Neuron (in vitro differentiated cells): ENCODE measurements at regions not wholly inside any gene's neighbourhood (a gene's known extent, or its start where the extent isn't known, plus 50 kb on each side); places are given as distances from the start of the nearest gene placed in this dataset.

Experiments used
- H2AFZ ChIP-seq: one replicate; pipeline ENCODE4 v1.6.1; 2013; ENCODE audit warnings: low read depth, mild to moderate bottlenecking, inconsistent platforms, low read length, moderate library complexity
- H3K27me3 ChIP-seq: one replicate; pipeline ENCODE4 v1.6.1; 2013; ENCODE audit warnings: low read length; ENCODE audit not compliant: insufficient read depth
- H3K36me3 ChIP-seq: one replicate; pipeline ENCODE4 v1.6.1; 2013; ENCODE audit warnings: low read length; ENCODE audit not compliant: insufficient read depth
- H3K4me1 ChIP-seq: one replicate; pipeline ENCODE4 v1.6.1; 2013; ENCODE audit warnings: low read length; ENCODE audit not compliant: insufficient read depth
- H3K4me3 ChIP-seq: 2 replicates; pipeline ENCODE4 v1.5.1; 2013; ENCODE audit warnings: mild to moderate bottlenecking, low read length, moderate library complexity
- H3K9me3 ChIP-seq: one replicate; pipeline ENCODE4 v1.6.1; 2013; ENCODE audit warnings: low read length

DNA sequence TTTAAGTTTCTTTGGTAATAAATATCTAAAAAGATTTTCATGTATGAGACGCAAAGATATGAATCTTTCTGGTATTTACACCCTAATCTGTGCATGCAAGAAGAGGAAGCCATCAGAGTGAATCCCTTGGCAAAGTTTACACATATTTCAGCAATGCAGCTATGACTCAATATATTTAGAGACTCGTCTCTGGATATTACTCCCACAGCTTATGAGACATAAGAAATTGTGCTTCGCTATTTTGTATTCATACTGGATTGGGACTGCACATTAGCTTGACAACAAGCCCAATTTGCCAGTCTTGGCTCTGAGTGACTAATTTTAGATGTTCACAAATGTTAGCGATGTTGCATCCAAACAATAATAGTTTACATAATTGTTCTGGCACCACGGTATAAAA is 532.0 kb downstream of the CDH11 start:
- Histone ChIP-seq H3K4me3 (no peak overlapping the region), H3K27me3 (no peaks in the 10 kb centered on the region), H3K36me3 (no peaks in the 10 kb centered on the region), H2AFZ (no peak overlapping the region), H3K9me3 (no peaks in the 10 kb centered on the region), H3K4me1 (peaks cover 6% of the 10 kb centered on the region)

DNA sequence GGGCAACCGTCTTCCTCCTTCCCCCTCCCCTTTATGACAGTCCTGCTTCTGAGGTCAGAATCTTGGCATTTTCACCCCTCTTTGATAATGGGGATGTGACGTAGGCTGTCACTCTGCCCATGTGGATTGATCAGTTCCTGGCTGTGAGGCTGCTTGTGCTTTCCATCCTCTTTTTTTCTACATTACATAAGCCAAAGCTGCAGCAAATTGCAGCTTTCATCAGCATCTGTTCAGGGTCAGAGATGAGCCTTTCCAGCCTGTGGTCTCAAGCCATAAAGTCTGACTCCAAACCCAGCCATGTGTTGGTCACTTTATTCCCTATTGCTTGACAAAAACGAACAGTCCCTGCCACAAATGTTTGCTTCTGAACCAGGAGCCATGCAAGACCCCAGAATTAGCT is 535.1 kb downstream of the CDH11 start:
- peaks cover 6% of the 10 kb centered on the region for H3K4me1 ChIP-seq
- no peaks in the 10 kb centered on the region for H3K36me3 ChIP-seq
- H3K9me3 ChIP-seq = no peaks in the 10 kb centered on the region
- peak overlapping the region; percentile 58 for H2AFZ ChIP-seq
- H3K4me3 ChIP-seq = no peak overlapping the region
- H3K27me3 ChIP-seq = no peaks in the 10 kb centered on the region

DNA sequence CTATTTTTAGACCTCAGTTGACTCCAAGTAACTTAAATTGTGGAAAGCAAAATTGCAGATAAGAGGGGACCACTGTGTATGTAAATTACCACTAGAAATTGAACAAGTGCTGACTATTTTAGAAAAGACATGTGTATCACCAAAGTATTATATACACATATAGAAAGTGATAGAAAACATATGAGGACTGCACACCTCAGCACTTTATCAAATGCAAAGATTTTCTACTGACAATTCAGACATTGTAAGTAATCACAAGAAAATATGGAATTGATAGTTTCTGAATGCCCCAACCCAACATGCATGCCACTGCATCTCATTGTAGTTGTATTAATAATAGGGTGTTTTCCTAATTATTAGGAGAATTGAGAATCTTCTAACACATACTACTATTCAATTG is 536.5 kb downstream of the CDH11 start:
- Histone ChIP-seq H2AFZ (no peak overlapping the region), H3K36me3 (no peaks in the 10 kb centered on the region), H3K27me3 (no peaks in the 10 kb centered on the region), H3K4me3 (no peak overlapping the region), H3K9me3 (no peaks in the 10 kb centered on the region), H3K4me1 (peaks cover 6% of the 10 kb centered on the region)

DNA sequence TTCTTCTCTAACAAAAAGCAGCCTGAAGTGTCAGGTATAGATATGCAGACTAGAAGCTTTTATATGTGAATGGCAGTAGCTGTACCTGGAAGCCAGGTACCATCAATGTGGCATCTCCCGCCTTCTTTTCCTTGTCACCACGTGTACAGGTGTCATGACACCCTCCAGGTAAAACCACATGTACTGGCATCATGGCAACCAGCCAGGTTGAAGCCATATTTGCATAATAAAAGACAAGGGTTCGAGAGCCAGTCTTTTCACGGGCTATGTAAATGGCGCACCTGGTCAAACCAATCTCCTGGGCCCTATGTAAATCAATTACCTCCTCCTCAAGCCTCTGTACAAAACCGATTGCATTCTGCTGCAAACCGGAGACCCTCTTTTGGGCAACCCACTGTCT is 541.3 kb downstream of the CDH11 start:
- Histone ChIP-seq H3K9me3 (no peaks in the 10 kb centered on the region), H3K27me3 (no peaks in the 10 kb centered on the region), H3K4me3 (no peak overlapping the region), H3K4me1 (no peaks in the 10 kb centered on the region), H2AFZ (no peak overlapping the region), H3K36me3 (no peaks in the 10 kb centered on the region)

DNA sequence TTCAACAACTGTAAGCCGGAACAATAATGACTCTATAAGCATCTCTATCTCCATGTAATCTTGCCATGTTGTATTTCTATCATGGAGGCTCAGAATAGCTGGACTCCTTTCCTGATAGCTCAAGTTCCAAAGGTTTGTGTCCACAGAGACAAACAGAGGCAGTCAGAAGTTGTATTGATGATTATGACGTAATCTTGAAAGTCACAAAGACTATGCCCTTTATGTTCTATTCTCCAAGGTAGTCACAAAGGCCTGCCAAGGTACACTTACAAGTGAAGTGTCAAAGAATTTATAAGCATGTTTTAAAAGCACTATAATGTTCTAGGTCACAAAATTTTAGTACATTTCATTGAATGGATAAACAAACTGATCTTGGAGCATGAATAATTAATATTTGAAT is 542.2 kb downstream of the CDH11 start:
- no peaks in the 10 kb centered on the region for H3K36me3 ChIP-seq
- no peak overlapping the region for H3K4me3 ChIP-seq
- no peak overlapping the region for H2AFZ ChIP-seq
- H3K9me3 ChIP-seq = no peaks in the 10 kb centered on the region
- H3K4me1 ChIP-seq = no peaks in the 10 kb centered on the region
- no peaks in the 10 kb centered on the region for H3K27me3 ChIP-seq

DNA sequence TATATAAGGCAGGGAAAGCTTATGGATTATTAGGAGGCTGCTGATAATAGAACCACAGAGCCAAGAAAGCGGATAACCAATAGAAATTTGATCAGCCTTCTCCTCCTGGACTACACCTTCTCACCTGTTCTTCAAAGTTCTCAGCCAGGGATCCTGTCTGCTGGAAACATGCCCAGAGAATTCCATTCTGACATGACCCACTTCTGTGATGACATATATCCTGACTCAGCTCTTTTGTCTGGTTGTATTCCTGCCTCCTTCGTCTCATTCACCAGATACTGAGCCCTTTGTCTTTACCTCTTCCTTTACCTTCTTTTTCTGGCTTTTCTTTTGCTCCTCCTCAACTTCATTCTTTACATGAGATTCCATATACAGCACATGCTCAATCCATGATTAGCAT is 576.1 kb downstream of the CDH11 start:
- no peaks in the 10 kb centered on the region for H3K9me3 ChIP-seq
- no peak overlapping the region for H3K4me3 ChIP-seq
- H3K27me3 ChIP-seq = no peaks in the 10 kb centered on the region
- no peak overlapping the region for H2AFZ ChIP-seq
- no peaks in the 10 kb centered on the region for H3K4me1 ChIP-seq
- no peaks in the 10 kb centered on the region for H3K36me3 ChIP-seq

DNA sequence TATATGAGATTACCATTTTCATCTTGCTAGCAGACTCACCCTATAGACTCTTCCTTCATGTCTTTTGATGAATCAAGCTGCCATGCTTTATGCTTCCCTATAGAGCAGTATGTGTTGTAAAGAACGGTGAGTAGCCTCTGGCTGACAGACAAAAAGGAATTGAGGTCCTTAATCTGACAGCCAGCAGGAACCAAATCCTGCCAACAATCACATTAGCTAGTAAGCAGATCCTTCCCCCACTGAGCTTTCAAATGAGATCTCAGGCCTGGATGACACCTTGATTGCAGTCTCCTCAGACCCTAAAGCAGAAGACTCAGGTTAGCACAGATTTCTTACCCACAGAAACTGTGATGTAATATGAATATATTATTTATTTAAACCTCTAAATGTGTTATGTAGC is 577.0 kb downstream of the CDH11 start:
- H2AFZ ChIP-seq = no peak overlapping the region
- H3K27me3 ChIP-seq = no peaks in the 10 kb centered on the region
- H3K4me3 ChIP-seq = no peak overlapping the region
- H3K4me1 ChIP-seq = no peaks in the 10 kb centered on the region
- H3K36me3 ChIP-seq = no peaks in the 10 kb centered on the region
- no peaks in the 10 kb centered on the region for H3K9me3 ChIP-seq

DNA sequence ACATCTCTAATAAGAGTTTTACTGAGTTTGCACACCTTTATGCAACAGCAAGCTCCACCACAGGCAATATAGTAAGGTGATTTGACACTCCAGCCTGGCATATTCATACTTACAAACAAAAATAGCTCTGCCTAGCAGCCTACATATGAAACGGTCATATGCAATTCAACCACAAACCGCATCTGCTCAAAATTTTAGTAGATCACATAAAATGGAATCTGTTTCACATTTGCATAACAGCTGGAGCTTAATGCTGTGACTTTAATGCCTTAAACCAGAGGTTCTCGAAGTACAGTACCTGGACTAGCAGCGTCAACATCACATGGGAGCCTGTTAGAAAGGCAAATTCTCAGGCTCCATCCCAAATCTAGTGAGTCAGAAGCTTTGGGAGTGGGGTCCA is 578.4 kb downstream of the CDH11 start:
- Histone ChIP-seq H2AFZ (no peak overlapping the region), H3K4me3 (no peak overlapping the region), H3K4me1 (no peaks in the 10 kb centered on the region)

DNA sequence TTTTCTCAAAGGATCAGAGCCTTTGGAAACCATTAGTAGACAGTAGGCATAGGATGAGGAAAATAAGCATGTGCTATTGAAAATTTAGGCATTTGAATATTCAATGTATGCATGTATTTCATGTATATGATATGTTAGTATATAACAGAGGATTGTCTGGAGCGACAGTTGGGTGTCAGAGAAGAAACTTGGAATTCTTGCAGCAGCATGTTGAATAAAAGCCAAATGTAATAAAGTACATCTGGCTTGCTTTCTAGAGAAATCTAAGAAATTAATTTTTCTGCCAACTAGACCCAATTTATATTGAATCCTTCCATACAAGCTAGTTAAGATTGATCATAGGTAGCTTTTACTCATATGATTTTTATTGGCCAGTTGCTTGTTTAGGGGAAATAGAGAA is 578.8 kb downstream of the CDH11 start:
- no peaks in the 10 kb centered on the region for H3K9me3 ChIP-seq
- no peaks in the 10 kb centered on the region for H3K36me3 ChIP-seq
- no peak overlapping the region for H2AFZ ChIP-seq
- no peak overlapping the region for H3K4me3 ChIP-seq
- no peaks in the 10 kb centered on the region for H3K27me3 ChIP-seq
- no peaks in the 10 kb centered on the region for H3K4me1 ChIP-seq

More for the DNA sequence above, 578.4 kb downstream of the CDH11 start:
- H3K36me3 ChIP-seq = no peaks in the 10 kb centered on the region
- no peaks in the 10 kb centered on the region for H3K9me3 ChIP-seq
- no peaks in the 10 kb centered on the region for H3K27me3 ChIP-seq

DNA sequence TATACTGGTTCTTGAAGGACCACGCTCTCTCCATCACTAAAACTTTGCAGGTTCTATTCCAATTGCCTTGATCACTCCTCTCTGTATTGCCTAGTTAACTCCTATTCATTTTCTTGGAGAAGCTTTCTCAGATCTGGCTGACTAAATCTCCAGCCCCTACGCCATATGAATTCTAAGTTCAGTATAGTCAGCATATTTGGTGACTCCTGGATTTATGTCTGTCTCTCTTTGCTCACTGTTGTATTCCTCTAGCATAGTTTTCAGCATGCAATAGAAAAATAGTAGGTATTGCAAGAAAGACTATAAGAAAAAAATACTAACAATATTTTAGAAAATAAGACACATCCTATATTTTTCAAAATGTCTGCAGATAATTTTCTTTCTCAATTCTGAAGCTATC is 579.7 kb downstream of the CDH11 start:
- Histone ChIP-seq H3K4me3 (no peak overlapping the region), H2AFZ (no peak overlapping the region), H3K9me3 (no peaks in the 10 kb centered on the region), H3K4me1 (no peaks in the 10 kb centered on the region), H3K36me3 (no peaks in the 10 kb centered on the region), H3K27me3 (no peaks in the 10 kb centered on the region)

DNA sequence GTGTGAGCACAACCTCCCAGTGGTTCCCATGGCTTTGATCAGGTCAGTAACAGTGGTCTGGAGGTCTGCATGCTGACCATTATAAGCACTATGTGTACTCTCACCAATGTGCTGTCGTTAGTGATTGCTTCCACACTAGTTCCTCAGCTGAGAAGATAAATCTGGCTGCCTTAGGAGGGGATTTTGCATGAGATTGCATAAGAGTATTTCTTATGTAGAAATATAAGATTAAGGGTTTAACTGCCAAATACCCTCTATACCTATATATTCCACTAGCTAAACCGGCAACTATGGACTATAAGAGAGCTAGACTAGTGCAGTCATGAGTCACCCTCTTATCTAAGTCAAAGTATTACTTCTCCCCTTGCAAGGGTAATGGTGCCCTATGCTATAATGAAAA is 580.2 kb downstream of the CDH11 start:
- Histone ChIP-seq H2AFZ (no peak overlapping the region), H3K4me1 (no peaks in the 10 kb centered on the region), H3K36me3 (no peaks in the 10 kb centered on the region), H3K9me3 (no peaks in the 10 kb centered on the region), H3K4me3 (no peak overlapping the region), H3K27me3 (no peaks in the 10 kb centered on the region)

DNA sequence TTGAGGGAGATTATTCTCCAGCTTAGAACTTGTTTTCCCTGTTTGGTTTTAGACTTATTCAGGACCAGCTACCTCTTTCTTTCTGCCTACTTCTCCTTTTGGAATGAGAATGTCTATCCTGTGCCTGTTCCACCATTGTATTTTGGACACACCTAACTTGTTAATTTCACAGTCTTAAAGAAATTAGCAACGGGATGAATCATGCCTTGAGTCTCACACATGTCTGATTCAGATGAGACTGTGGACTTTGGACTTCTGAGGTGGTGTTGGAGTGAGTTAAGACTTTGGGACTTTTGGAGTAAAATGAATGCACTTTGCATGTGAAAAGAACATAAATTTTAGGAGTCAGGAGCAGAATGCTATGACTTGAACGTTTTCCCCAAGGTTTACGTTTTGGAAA is 581.4 kb downstream of the CDH11 start:
- no peak overlapping the region for H3K4me3 ChIP-seq
- no peaks in the 10 kb centered on the region for H3K4me1 ChIP-seq
- no peaks in the 10 kb centered on the region for H3K36me3 ChIP-seq
- H2AFZ ChIP-seq = no peak overlapping the region
- H3K27me3 ChIP-seq = no peaks in the 10 kb centered on the region
- no peaks in the 10 kb centered on the region for H3K9me3 ChIP-seq

DNA sequence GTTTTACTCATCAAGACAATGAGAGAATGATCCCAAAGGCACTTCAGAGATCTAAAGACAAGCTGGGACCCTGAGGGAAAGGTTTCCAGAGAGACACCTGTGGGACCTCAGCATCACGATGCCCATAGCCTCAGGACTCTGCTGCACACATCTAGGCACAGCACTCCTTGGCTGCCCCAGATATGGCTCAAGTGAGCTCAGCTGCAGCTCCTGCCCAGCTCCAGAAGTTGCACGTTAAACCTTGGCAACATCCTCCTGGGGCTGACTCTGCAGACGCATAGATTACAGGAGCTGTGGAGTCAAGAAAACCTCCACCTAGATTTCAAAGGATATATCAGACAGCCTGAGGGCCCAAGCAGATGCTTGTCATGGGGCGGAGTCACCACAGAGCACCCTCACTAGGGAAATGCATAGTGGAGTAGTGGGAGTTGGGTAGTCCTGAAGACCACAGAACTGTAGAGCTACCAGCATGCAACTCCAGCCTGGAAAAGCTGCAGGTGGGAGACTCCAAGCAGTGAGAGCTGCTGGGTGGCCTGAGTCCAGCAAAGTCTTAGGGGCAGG is 582.0 kb downstream of the CDH11 start:
- H2AFZ ChIP-seq = no peak overlapping the region
- H3K9me3 ChIP-seq = no peaks in the 10 kb centered on the region
- H3K4me1 ChIP-seq = no peaks in the 10 kb centered on the region
- H3K27me3 ChIP-seq = no peaks in the 10 kb centered on the region
- no peak overlapping the region for H3K4me3 ChIP-seq
- H3K36me3 ChIP-seq = no peaks in the 10 kb centered on the region

DNA sequence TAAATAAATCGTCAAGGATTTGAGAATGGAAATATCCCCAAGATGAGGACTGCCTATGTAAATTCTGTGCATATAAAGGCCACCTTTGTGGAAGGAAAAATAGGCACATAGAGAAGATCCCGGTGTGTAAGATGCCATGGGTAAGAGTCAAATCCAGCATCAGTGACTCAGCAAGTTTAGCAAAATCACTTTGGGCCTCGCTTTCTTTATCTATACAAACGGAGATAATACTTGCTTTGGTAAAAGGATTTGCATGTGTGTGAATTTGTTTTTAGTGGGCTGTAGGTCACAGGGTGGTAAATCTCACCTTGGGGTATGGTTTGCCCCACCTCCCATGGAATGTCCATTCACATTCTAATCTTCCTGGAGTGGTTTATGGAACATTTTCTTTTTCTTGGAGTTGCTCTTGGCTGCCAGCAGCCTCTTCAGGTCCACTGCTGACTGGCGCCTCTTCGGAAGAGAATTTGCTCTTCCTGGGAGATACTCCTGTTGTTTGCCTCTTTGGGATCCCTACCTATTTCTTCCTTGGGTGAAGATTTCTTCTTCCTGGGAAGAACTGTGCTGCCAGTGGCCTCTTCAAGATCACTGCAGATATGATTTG is 587.6 kb downstream of the CDH11 start:
- Histone ChIP-seq H3K4me1 (peaks cover 4% of the 10 kb centered on the region), H3K27me3 (no peaks in the 10 kb centered on the region), H3K36me3 (no peaks in the 10 kb centered on the region), H3K4me3 (no peak overlapping the region), H3K9me3 (no peaks in the 10 kb centered on the region), H2AFZ (no peak overlapping the region)
